ENCODE measurements at regions not wholly inside any gene's neighbourhood (a gene's known extent, or its start where the extent isn't known, plus 50 kb on each side); places are given as distances from the start of the nearest gene placed in this dataset.

- Histone ChIP-seq H3K9ac (ENCODE audit: low read length) (no peak overlapping the region), H3K79me2 (ENCODE audit: insufficient read depth, low read length) (no peaks in the 10 kb centered on the region), H4K20me1 (ENCODE audit: insufficient read depth) (no peaks in the 10 kb centered on the region), H3K4me3 (replicated peaks in 1 of 2; ENCODE audit: low read depth in 1 of 2, low read length in 2 of 2) (no peak overlapping the region), H3K9me2 (ENCODE audit: insufficient read depth) (no peaks in the 10 kb centered on the region), H3K9me3 (ENCODE audit: control insufficient read depth in 1 of 2, insufficient read depth in 1 of 2, low read depth in 1 of 2, low read length in 2 of 2) (no peaks in the 10 kb centered on the region), H3K27ac (ENCODE audit: low read depth, low read length) (no peak overlapping the region), H3K36me3 (ENCODE audit: control insufficient read depth in 1 of 2, insufficient read depth in 2 of 2, low read length in 2 of 2) (no peaks in the 10 kb centered on the region), H2AFZ (ENCODE audit: low read depth, low read length, poor library complexity, severe bottlenecking) (no peak overlapping the region), H3K27me3 (ENCODE audit: insufficient read depth, low read length) (no peaks in the 10 kb centered on the region), H3K4me2 (ENCODE audit: low read length) (no peak overlapping the region), H3K4me1 (ENCODE audit: control insufficient read depth in 1 of 2, insufficient read depth in 2 of 2, low read length in 2 of 2) (no peaks in the 10 kb centered on the region)
- no peak for DNase-seq (ENCODE audit: low read depth, low spot score)
- no TSS peak for BruUV-seq (replicated peaks)
- CTCF ChIA-PET, result no interaction called here
- intact Hi-C loops (cut with micrococcal nuclease), result no loop called here
- RAD21 ChIA-PET (ENCODE audit: low non-redundant PET in 1 of 2, low total read pairs in 2 of 2, uncharacterized antibody in 2 of 2, unreplicated experiment in 2 of 2), result no interaction called here
- TF ChIP-seq ZBTB33 (IDR thresholded peaks at IDR 0.05; ENCODE audit: extremely low read depth, insufficient replicate concordance, low read length), result no peak
- POLR2A ChIA-PET, result no interaction called here
- no peak for ATAC-seq
Observed at GRCh38 chr6:15909290-15910070, 219.4 kb upstream of the MYLIP start.

GRCh38 chr6:15908871-15909270 lies 220.0 kb upstream of the MYLIP start:
- no TSS peak for BruUV-seq (replicated peaks)
- H3K9me3 ChIP-seq (ENCODE audit: control insufficient read depth in 1 of 2, insufficient read depth in 1 of 2, low read depth in 1 of 2, low read length in 2 of 2), result no peaks in the 10 kb centered on the region
- no peak overlapping the region for H3K4me2 ChIP-seq (ENCODE audit: low read length)
- no peak overlapping the region for H2AFZ ChIP-seq (ENCODE audit: low read depth, low read length, poor library complexity, severe bottlenecking)
- no peaks in the 10 kb centered on the region for H3K4me1 ChIP-seq (ENCODE audit: control insufficient read depth in 1 of 2, insufficient read depth in 2 of 2, low read length in 2 of 2)
- H3K36me3 ChIP-seq (ENCODE audit: control insufficient read depth in 1 of 2, insufficient read depth in 2 of 2, low read length in 2 of 2), result no peaks in the 10 kb centered on the region
- DNase-seq (ENCODE audit: low read depth, low spot score), result no peak
- no peaks in the 10 kb centered on the region for H4K20me1 ChIP-seq (ENCODE audit: insufficient read depth)
- intact Hi-C loops (cut with micrococcal nuclease), result no loop called here
- ATAC-seq, result no peak
- H3K27me3 ChIP-seq (ENCODE audit: insufficient read depth, low read length), result no peaks in the 10 kb centered on the region
- POLR2A ChIA-PET, result no interaction called here
- H3K9ac ChIP-seq (ENCODE audit: low read length), result no peak overlapping the region
- H3K79me2 ChIP-seq (ENCODE audit: insufficient read depth, low read length), result no peaks in the 10 kb centered on the region
- CTCF ChIA-PET, result no interaction called here
- H3K4me3 ChIP-seq (replicated peaks in 1 of 2; ENCODE audit: low read depth in 1 of 2, low read length in 2 of 2), result no peak overlapping the region
- RAD21 ChIA-PET (ENCODE audit: low non-redundant PET in 1 of 2, low total read pairs in 2 of 2, uncharacterized antibody in 2 of 2, unreplicated experiment in 2 of 2), result no interaction called here
- no peaks in the 10 kb centered on the region for H3K9me2 ChIP-seq (ENCODE audit: insufficient read depth)
- TF ChIP-seq RAD21 (IDR thresholded peaks at IDR 0.05; ENCODE audit: low read depth) (no peak), CEBPB (IDR thresholded peaks at IDR 0.05; ENCODE audit: low read depth) (no peak)
- no peak overlapping the region for H3K27ac ChIP-seq (ENCODE audit: low read depth, low read length)
